ENCODE measurements at regions not wholly inside any gene's neighbourhood (a gene's known extent, or its start where the extent isn't known, plus 50 kb on each side); places are given as distances from the start of the nearest gene placed in this dataset.
"Not testable (repeated sequence)": the region's sequence is repeated elsewhere in the genome, so short reads cannot be mapped to it uniquely, and the experiment has no call there.

- H3K27me3 ChIP-seq (ENCODE audit: control insufficient read depth, insufficient read depth, low read length) = no peaks in the 10 kb centered on the region
- no peak overlapping the region for H3K4me3 ChIP-seq (ENCODE audit: low read depth, low read length)
- no peaks in the 10 kb centered on the region for H3K9me3 ChIP-seq (ENCODE audit: control insufficient read depth, insufficient read depth, low read length)
- H3K4me1 ChIP-seq (ENCODE audit: control insufficient read depth, insufficient read depth, low read length) = no peaks in the 10 kb centered on the region
- no peak overlapping the region for H3K27ac ChIP-seq (ENCODE audit: low read depth, low read length)
- no peaks in the 10 kb centered on the region for H3K36me3 ChIP-seq (ENCODE audit: control insufficient read depth, insufficient read depth, low read length)
- no CpG with 5 or more reads among the region's 3 CpGs for WGBS (ENCODE audit: insufficient coverage)
- no peak for DNase-seq (ENCODE audit: low read depth in 4 of 6, low spot score in 6 of 6)
These were observed 205.0 kb upstream of the AHR start for GRCh38 chr7:17093461-17093860.

DNA sequence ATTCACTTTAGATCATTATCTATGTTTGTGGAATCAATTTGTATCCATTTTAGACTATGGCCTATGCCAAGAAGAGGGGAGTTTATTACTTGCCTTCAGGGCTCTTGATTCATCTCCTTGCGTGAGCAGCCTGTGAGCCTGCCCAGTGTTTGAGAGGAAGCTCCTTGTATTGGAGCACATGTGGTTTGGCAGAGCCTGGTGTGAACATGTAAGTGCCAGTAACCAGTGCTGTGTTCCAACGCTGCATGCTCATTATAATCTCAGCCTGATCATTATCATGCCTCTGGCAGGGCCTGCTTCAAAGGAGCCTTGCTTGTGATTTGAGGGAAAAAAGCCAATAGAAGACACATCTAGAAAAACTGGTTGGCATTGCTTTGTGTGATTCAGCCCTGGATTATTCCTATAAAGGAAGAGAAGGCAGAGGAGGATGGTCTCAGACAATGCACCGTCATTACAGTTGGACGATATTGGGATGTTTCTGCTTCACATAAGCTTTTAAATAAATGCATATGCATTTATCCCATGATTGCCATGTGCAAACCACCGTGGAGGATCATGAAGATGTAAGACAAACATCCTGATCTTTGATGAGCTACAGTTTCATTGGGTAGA, 203.4 kb upstream of the AHR start:
- Histone ChIP-seq H3K4me1 (ENCODE audit: control insufficient read depth, insufficient read depth, low read length) (no peaks in the 10 kb centered on the region), H3K9me3 (ENCODE audit: control insufficient read depth, insufficient read depth, low read length) (no peaks in the 10 kb centered on the region), H3K36me3 (ENCODE audit: control insufficient read depth, insufficient read depth, low read length) (no peaks in the 10 kb centered on the region), H3K27ac (ENCODE audit: low read depth, low read length) (no peak overlapping the region), H3K27me3 (ENCODE audit: control insufficient read depth, insufficient read depth, low read length) (no peaks in the 10 kb centered on the region), H3K4me3 (ENCODE audit: low read depth, low read length) (no peak overlapping the region)
- WGBS (ENCODE audit: insufficient coverage) = 64% methylated on average over 2 of the region's 5 CpGs
- DNase-seq (ENCODE audit: low read depth in 4 of 6, low spot score in 6 of 6) = peak in 2 of 6 donors; percentile 26 to 74

GRCh38 chr7:17095931-17096330, 202.5 kb upstream of the AHR start:
- no peak overlapping the region for H3K27ac ChIP-seq (ENCODE audit: low read depth, low read length)
- H3K27me3 ChIP-seq (ENCODE audit: control insufficient read depth, insufficient read depth, low read length) = no peaks in the 10 kb centered on the region
- no peaks in the 10 kb centered on the region for H3K4me1 ChIP-seq (ENCODE audit: control insufficient read depth, insufficient read depth, low read length)
- no peak overlapping the region for H3K4me3 ChIP-seq (ENCODE audit: low read depth, low read length)
- WGBS (ENCODE audit: insufficient coverage) = no CpG with 5 or more reads among the region's 2 CpGs
- DNase-seq (ENCODE audit: low read depth in 4 of 6, low spot score in 6 of 6) = no peak
- no peaks in the 10 kb centered on the region for H3K9me3 ChIP-seq (ENCODE audit: control insufficient read depth, insufficient read depth, low read length)
- H3K36me3 ChIP-seq (ENCODE audit: control insufficient read depth, insufficient read depth, low read length) = no peaks in the 10 kb centered on the region

DNA sequence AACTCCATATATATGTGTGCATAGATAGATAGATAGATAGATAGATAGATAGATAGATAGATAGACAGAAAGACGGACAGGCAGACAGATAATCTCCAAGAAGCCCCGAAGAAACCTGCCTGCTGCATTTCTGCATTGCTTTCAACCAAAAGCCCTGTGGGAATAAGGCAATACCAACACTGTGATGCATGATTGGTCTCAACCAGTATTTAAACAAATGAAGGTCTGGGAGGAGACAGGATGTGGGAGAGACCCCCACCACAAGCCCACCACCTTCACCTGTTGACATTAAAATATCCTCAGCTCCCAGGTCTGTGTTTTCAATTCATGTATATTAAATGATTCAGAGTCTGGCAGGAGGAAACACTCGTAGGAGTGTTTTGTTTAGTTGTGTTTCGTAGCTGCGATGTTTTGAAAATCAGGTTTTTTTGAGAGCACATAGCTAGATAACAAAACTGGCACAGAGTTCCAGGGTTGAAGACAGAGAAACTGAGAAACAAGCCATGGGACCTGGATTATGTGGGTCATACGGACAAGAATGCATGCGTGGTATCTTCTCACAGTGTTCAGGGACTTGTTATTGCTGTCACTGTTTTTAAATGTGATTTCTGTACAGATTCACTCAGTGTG, 200.7 kb upstream of the AHR start:
- no peaks in the 10 kb centered on the region for H3K4me1 ChIP-seq (ENCODE audit: control insufficient read depth, insufficient read depth, low read length)
- no peak overlapping the region for H3K27ac ChIP-seq (ENCODE audit: low read depth, low read length)
- no peak overlapping the region for H3K4me3 ChIP-seq (ENCODE audit: low read depth, low read length)
- 86% methylated on average over 4 of the region's 7 CpGs for WGBS (ENCODE audit: insufficient coverage)
- no peak for DNase-seq (ENCODE audit: low read depth in 4 of 6, low spot score in 6 of 6)
- no peaks in the 10 kb centered on the region for H3K27me3 ChIP-seq (ENCODE audit: control insufficient read depth, insufficient read depth, low read length)
- no peaks in the 10 kb centered on the region for H3K36me3 ChIP-seq (ENCODE audit: control insufficient read depth, insufficient read depth, low read length)
- no peaks in the 10 kb centered on the region for H3K9me3 ChIP-seq (ENCODE audit: control insufficient read depth, insufficient read depth, low read length)

DNA sequence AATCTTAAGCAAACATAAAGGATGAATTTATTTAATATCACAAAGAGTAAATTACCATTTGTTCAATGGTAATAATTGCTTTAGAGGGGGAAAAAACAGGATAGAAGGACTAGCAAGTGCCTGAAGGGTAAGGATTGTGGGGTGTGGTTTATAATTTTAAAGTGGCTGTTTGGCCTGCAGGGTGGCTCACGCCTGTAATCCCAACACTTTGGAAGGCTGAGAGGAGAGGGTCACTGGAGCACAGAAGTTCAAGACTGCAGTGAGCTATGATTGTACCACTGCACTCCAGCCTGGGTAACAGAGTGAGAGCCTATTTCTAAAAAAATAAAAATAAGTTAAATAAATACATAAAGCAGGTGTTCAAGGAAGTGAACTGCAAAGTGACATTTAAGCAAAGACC, 199.9 kb upstream of the AHR start:
- Histone ChIP-seq H3K36me3 (ENCODE audit: control insufficient read depth, insufficient read depth, low read length) (no peaks in the 10 kb centered on the region), H3K9me3 (ENCODE audit: control insufficient read depth, insufficient read depth, low read length) (no peaks in the 10 kb centered on the region), H3K27me3 (ENCODE audit: control insufficient read depth, insufficient read depth, low read length) (no peaks in the 10 kb centered on the region), H3K4me1 (ENCODE audit: control insufficient read depth, insufficient read depth, low read length) (no peaks in the 10 kb centered on the region), H3K4me3 (ENCODE audit: low read depth, low read length) (no peak overlapping the region), H3K27ac (ENCODE audit: low read depth, low read length) (no peak overlapping the region)
- DNase-seq (ENCODE audit: low read depth in 4 of 6, low spot score in 6 of 6) = no peak
- WGBS (ENCODE audit: insufficient coverage) = 80% methylated on average over 1 of the region's 1 CpG

DNA sequence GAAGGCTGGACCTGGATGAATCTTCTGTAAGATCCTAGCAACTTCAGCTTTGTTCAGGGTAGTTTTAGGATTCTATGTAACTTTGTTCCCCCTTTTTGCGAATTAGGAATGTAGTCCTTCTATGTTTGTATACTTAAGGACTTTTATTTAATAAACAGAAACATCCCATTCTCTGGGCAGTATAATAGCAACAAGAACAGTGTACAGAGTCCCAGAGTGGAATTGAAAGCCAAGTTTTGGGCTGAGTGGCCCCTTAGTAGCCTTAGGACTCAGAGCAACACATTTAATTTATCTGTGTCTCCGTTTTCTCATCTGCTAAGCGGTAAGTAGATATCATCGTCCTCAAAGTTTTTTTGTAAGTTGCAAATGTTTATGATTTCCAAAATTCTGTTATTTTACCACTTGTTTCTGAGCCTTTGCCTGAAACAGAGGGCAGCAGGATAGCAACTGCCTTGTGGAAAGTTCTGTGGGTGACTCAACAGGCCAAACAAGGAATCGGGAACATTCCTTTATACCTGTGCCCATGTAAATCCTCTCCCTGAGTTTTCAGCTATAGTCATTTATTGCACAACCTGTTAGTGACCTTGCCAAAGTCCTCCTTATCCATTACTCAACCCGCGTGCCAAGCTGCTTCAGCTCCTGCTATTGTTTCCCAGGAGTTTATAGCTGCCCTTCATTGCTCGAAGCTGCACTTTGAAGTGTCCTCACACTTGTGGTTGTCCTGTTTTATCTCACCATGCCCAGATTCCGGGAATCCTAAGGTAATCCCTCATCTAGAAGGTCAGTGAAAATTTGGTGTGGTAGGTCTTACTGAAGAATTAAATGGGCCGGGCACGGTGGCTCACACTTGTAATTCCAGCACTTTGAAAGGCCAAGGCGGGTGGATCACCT, 199.1 kb upstream of the AHR start:
- 80% methylated on average over 7 of the region's 12 CpGs for WGBS (ENCODE audit: insufficient coverage)

GRCh38 chr7:17099974-17100509, 198.4 kb upstream of the AHR start:
- H3K9me3 ChIP-seq (ENCODE audit: control insufficient read depth, insufficient read depth, low read length); DNase-seq (ENCODE audit: low read depth in 4 of 6, low spot score in 6 of 6); H3K4me1 ChIP-seq (ENCODE audit: control insufficient read depth, insufficient read depth, low read length); H3K4me3 ChIP-seq (ENCODE audit: low read depth, low read length); H3K36me3 ChIP-seq (ENCODE audit: control insufficient read depth, insufficient read depth, low read length); H3K27me3 ChIP-seq (ENCODE audit: control insufficient read depth, insufficient read depth, low read length); H3K27ac ChIP-seq (ENCODE audit: low read depth, low read length): not testable (repeated sequence)
- WGBS (ENCODE audit: insufficient coverage) = no CpG with 5 or more reads among the region's 2 CpGs

More for the DNA sequence above, 199.1 kb upstream of the AHR start:
- H3K36me3 ChIP-seq (ENCODE audit: control insufficient read depth, insufficient read depth, low read length) = no peaks in the 10 kb centered on the region
- H3K27me3 ChIP-seq (ENCODE audit: control insufficient read depth, insufficient read depth, low read length) = no peaks in the 10 kb centered on the region
- H3K4me3 ChIP-seq (ENCODE audit: low read depth, low read length) = no peak overlapping the region
- DNase-seq (ENCODE audit: low read depth in 4 of 6, low spot score in 6 of 6) = no peak
- no peaks in the 10 kb centered on the region for H3K4me1 ChIP-seq (ENCODE audit: control insufficient read depth, insufficient read depth, low read length)
- no peak overlapping the region for H3K27ac ChIP-seq (ENCODE audit: low read depth, low read length)
- no peaks in the 10 kb centered on the region for H3K9me3 ChIP-seq (ENCODE audit: control insufficient read depth, insufficient read depth, low read length)

GRCh38 chr7:17101207-17101696, 197.2 kb upstream of the AHR start:
- Histone ChIP-seq H3K27ac (ENCODE audit: low read depth, low read length) (no peak overlapping the region), H3K27me3 (ENCODE audit: control insufficient read depth, insufficient read depth, low read length) (no peaks in the 10 kb centered on the region), H3K36me3 (ENCODE audit: control insufficient read depth, insufficient read depth, low read length) (no peaks in the 10 kb centered on the region), H3K4me3 (ENCODE audit: low read depth, low read length) (no peak overlapping the region), H3K4me1 (ENCODE audit: control insufficient read depth, insufficient read depth, low read length) (no peaks in the 10 kb centered on the region), H3K9me3 (ENCODE audit: control insufficient read depth, insufficient read depth, low read length) (no peaks in the 10 kb centered on the region)
- 96% methylated on average over 5 of the region's 6 CpGs for WGBS (ENCODE audit: insufficient coverage)
- DNase-seq (ENCODE audit: low read depth in 4 of 6, low spot score in 6 of 6) = no peak

DNA sequence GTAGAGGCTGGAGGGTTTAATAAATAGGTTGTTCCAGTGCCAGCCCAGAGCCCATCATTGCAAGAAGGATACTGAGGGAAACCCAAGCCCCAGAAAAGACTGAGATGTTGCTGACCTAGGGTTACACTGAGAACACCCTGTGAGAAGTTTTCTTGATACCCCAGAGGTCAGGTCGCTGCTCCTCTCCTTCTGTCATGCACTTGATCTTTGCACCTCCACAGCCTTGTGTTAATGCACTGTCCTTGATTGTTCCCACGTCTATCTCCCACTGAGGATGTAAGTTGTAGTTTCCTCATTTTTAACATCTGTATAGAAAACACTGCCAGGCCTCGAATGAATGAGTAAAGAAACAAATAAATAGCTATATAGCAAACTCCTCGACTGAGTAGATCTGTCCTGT, 195.3 kb upstream of the AHR start:
- Histone ChIP-seq H3K36me3 (ENCODE audit: control insufficient read depth, insufficient read depth, low read length) (no peaks in the 10 kb centered on the region), H3K4me1 (ENCODE audit: control insufficient read depth, insufficient read depth, low read length) (no peaks in the 10 kb centered on the region), H3K4me3 (ENCODE audit: low read depth, low read length) (no peak overlapping the region), H3K27ac (ENCODE audit: low read depth, low read length) (no peak overlapping the region), H3K27me3 (ENCODE audit: control insufficient read depth, insufficient read depth, low read length) (no peaks in the 10 kb centered on the region), H3K9me3 (ENCODE audit: control insufficient read depth, insufficient read depth, low read length) (no peaks in the 10 kb centered on the region)
- no CpG with 5 or more reads among the region's 4 CpGs for WGBS (ENCODE audit: insufficient coverage)
- DNase-seq (ENCODE audit: low read depth in 4 of 6, low spot score in 6 of 6) = no peak

Measured in spinal cord (tissue), 9 donors.